GM19043 (cell line): ENCODE measurements at regions not wholly inside any gene's neighbourhood (a gene's known extent, or its start where the extent isn't known, plus 50 kb on each side); places are given as distances from the start of the nearest gene placed in this dataset.
A peak's percentile ranks its signal among the peaks of the same experiment; 100 is the strongest.
"Not testable (repeated sequence)": the region's sequence is repeated elsewhere in the genome, so short reads cannot be mapped to it uniquely, and the experiment has no call there.

Experiments used
- ATAC-seq: cut with Tn5 transposase; IDR thresholded peaks from one replicate; pipeline ENCODE4 v1.9.1; 2021; ENCODE audit warnings: low read depth; ENCODE audit not compliant: unreplicated experiment

- ATAC-seq: no peak
Measured at GRCh38 chr15:79535536-79535935, 103.4 kb downstream of the MINAR1 start.

GRCh38 chr15:79538527-79538926, 106.4 kb downstream of the MINAR1 start:
- ATAC-seq: no peak

- ATAC-seq: no peak
Measured at GRCh38 chr15:79539401-79539800, 107.3 kb downstream of the MINAR1 start.

- no peak for ATAC-seq
Measured at GRCh38 chr15:79540551-79540950, 108.4 kb downstream of the MINAR1 start.

- ATAC-seq: no peak
Measured at GRCh38 chr15:79541196-79541595, 109.1 kb downstream of the MINAR1 start.

- ATAC-seq: no peak
Measured at GRCh38 chr15:79543097-79543496, 111.0 kb downstream of the MINAR1 start.

- no peak for ATAC-seq
Measured at GRCh38 chr15:79549196-79549595, 117.1 kb downstream of the MINAR1 start.

GRCh38 chr15:79560384-79560783, 128.2 kb downstream of the MINAR1 start:
- ATAC-seq: no peak

- ATAC-seq: no peak
Measured at GRCh38 chr15:79561982-79562381, 129.8 kb downstream of the MINAR1 start.

- ATAC-seq: no peak
Measured at GRCh38 chr15:79562403-79562815, 130.3 kb downstream of the MINAR1 start.

- ATAC-seq: no peak
Measured at GRCh38 chr15:79562899-79563298, 130.8 kb downstream of the MINAR1 start.

GRCh38 chr15:79570004-79570403, 137.9 kb downstream of the MINAR1 start:
- no peak for ATAC-seq

GRCh38 chr15:79572691-79573404, 140.7 kb downstream of the MINAR1 start:
- ATAC-seq: no peak

GRCh38 chr15:79574431-79575273, 142.5 kb downstream of the MINAR1 start:
- ATAC-seq: not testable (repeated sequence)

- no peak for ATAC-seq
Measured at GRCh38 chr15:79582650-79583049, 150.5 kb downstream of the MINAR1 start.

GRCh38 chr15:79592126-79592525, 160.0 kb downstream of the MINAR1 start:
- ATAC-seq: no peak

- ATAC-seq: no peak
Measured at GRCh38 chr15:79593119-79593869, 161.2 kb downstream of the MINAR1 start.

GRCh38 chr15:79595306-79595705, 163.2 kb downstream of the MINAR1 start:
- no peak for ATAC-seq

GRCh38 chr15:79595995-79596622, 164.0 kb downstream of the MINAR1 start:
- ATAC-seq: peak; percentile 98

GRCh38 chr15:79598639-79599038, 166.5 kb downstream of the MINAR1 start:
- no peak for ATAC-seq
